Stomach (tissue), 8 donors: ENCODE measurements at regions not wholly inside any gene's neighbourhood (a gene's known extent, or its start where the extent isn't known, plus 50 kb on each side); places are given as distances from the start of the nearest gene placed in this dataset.

ENCODE experiments used
- DNase-seq, 2 donors: peaks; one replicate each; pipeline versions ENCODE4 v3.0.0 to v3.0.0-alpha.2; 2013 to 2019
- H3K27ac ChIP-seq, 5 donors: fragments of 200-600 bp in 4 of 5; sonication (generic) in 4 of 5; one replicate each; pipeline ENCODE4 v1.5.1; 2013 to 2019; ENCODE audit warnings: mild to moderate bottlenecking in 1 of 5, moderate library complexity in 1 of 5
- H3K27me3 ChIP-seq, 3 donors: fragments of 200-600 bp; sonication (generic); one replicate each; pipeline ENCODE4 v1.5.1; 2017 to 2019; ENCODE audit warnings: mixed run types in 1 of 3
- H3K36me3 ChIP-seq, 4 donors: fragments of 200-600 bp; sonication (generic); 1 replicate in 3 of 4; 2 replicates in 1 of 4; pipeline ENCODE4 v1.5.1; 2016 to 2019
- H3K4me1 ChIP-seq, 4 donors: fragments of 200-600 bp; sonication (generic); one replicate each; pipeline ENCODE4 v1.5.1; 2016 to 2019
- H3K4me3 ChIP-seq, 4 donors: fragments of 200-600 bp; sonication (generic) in 3 of 4; one replicate each; pipeline ENCODE4 v1.5.1; 2016 to 2019; ENCODE audit warnings: mild to moderate bottlenecking in 1 of 4
- H3K9me3 ChIP-seq, 4 donors: fragments of 200-600 bp; sonication (generic); one replicate each; pipeline ENCODE4 v1.5.1; 2016 to 2019
- CTCF ChIP-seq, 7 experiments: fragments of 450-650 bp in 4 of 7; fragments of 200-600 bp in 3 of 7; sonication (generic) in 3 of 7; IDR thresholded peaks; one replicate each; pipeline ENCODE4 v1.5.1; 2016 to 2019; ENCODE audit warnings: antibody characterized with exemption in 7 of 7, control low read depth in 2 of 7, mild to moderate bottlenecking in 1 of 7
- EP300 ChIP-seq: sonication (generic); formaldehyde crosslinking; IDR thresholded peaks from one replicate; pipeline ENCODE4 v1.6.1; 2017; ENCODE audit warnings: antibody characterized with exemption
- POLR2A ChIP-seq, 4 donors: fragments of 450-650 bp; IDR thresholded peaks; one replicate each; pipeline ENCODE4 v1.6.1; 2016; ENCODE audit warnings: antibody characterized with exemption in 4 of 4, control low read depth in 2 of 4, mild to moderate bottlenecking in 1 of 4, moderate library complexity in 1 of 4
- POLR2AphosphoS5 ChIP-seq, 3 donors: sonication (generic); formaldehyde crosslinking; IDR thresholded peaks; one replicate each; pipeline ENCODE4 v1.6.1; 2016; ENCODE audit warnings: antibody characterized with exemption in 3 of 3
- WGBS, 5 donors: extraction: QIAGEN DNeasy Blood & Tissue Kit in 3 of 5; methylation state at CpG; one replicate each; pipeline versions ENCODE4 v1.1.5 to v1.1.7; 2013 to 2018; 5-methylcytosine and 5-hydroxymethylcytosine counted together
- intact Hi-C: fragments of 100-400 bp; cut with DNase I; formaldehyde crosslinking; loops from one replicate; pipeline ENCODE4 v1.15.1; 2023; ENCODE audit warnings: low total_unique reads
- donor health status: healthy with polysubstance abuse.
- donor health status: Bipolar disorder and iron deficiency.
- donor health status: healthy.

- H3K9me3 ChIP-seq, result peaks cover 0 to 1% (median under 1%) of the 10 kb centered on the region in 4 donors
- no peak overlapping the region for H3K27ac ChIP-seq
These were observed 770.0 kb downstream of the MED13L start for GRCh38 chr12:115507560-115507889.

GRCh38 chr12:115506822-115507559 is 770.5 kb downstream of the MED13L start:
- Histone ChIP-seq H3K4me1 (peaks cover 0 to 4% (median 0%) of the 10 kb centered on the region in 4 donors), H3K36me3 (no peaks in the 10 kb centered on the region), H3K27ac (no peak overlapping the region), H3K9me3 (no peaks in the 10 kb centered on the region), H3K4me3 (no peak overlapping the region), H3K27me3 (no peaks in the 10 kb centered on the region)
- no peak for TF ChIP-seq POLR2A (IDR thresholded peaks at IDR 0.05)
- 60 to 85% (median 64%) methylated on average over 5 of the region's 5 CpGs for WGBS, 5 donors
- intact Hi-C loops, result no loop called here
- DNase-seq, result no peak

More at GRCh38 chr12:115507560-115507889, 770.0 kb downstream of the MED13L start:
- no peak for DNase-seq
- no peak for TF ChIP-seq EP300
- TF ChIP-seq POLR2A (IDR thresholded peaks at IDR 0.05), result no peak
- peaks cover 0 to 4% (median 0%) of the 10 kb centered on the region in 4 donors for H3K4me1 ChIP-seq
- no peak overlapping the region for H3K4me3 ChIP-seq
- WGBS, 5 donors, result 84 to 89% (median 87%) methylated on average over 5 of the region's 5 CpGs
- intact Hi-C loops, result no loop called here
- no peaks in the 10 kb centered on the region for H3K36me3 ChIP-seq
- no peaks in the 10 kb centered on the region for H3K27me3 ChIP-seq

GRCh38 chr12:115504306-115505290 is 772.9 kb downstream of the MED13L start:
- Histone ChIP-seq H3K9me3 (no peaks in the 10 kb centered on the region), H3K36me3 (no peaks in the 10 kb centered on the region), H3K4me1 (peaks cover 0 to 4% (median 0%) of the 10 kb centered on the region in 4 donors), H3K27me3 (no peaks in the 10 kb centered on the region), H3K4me3 (no peak overlapping the region), H3K27ac (peak overlapping the region in 1 of 5 donors; percentile 9)
- intact Hi-C loops, result no loop called here
- 59 to 80% (median 77%) methylated on average over 15 to 16 of the region's 16 CpGs for WGBS, 5 donors
- peak in 1 of 2 donors; percentile 47 for DNase-seq
- no peak for TF ChIP-seq POLR2A (IDR thresholded peaks at IDR 0.05)
- TF ChIP-seq CTCF (IDR thresholded peaks at IDR 0.05), result no peak
- TF ChIP-seq POLR2AphosphoS5 (IDR thresholded peaks at IDR 0.05), result no peak
- no peak for TF ChIP-seq EP300

DNA sequence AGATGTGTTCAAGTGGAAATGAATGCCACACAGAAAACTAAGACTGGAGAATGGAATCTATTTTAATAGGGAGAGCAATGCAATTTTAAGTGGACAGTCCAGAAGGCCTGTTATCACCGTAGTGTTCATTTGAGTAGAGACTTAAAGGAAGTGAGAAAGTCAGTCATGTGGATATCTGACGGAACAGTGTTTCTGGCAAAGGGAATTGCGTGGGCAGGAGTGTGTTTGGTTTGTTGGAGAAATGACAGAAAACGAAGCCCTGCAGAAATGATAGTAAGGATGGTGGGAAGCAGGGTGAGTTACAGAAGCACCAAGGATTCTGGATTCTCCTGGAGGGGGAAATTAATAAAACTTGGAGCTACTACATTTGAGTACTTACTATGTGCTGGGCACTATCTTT is 776.6 kb downstream of the MED13L start:
- intact Hi-C loops, result no loop called here
- Histone ChIP-seq H3K36me3 (no peaks in the 10 kb centered on the region), H3K4me3 (no peak overlapping the region), H3K27me3 (no peaks in the 10 kb centered on the region), H3K4me1 (no peaks in the 10 kb centered on the region), H3K27ac (no peak overlapping the region), H3K9me3 (no peaks in the 10 kb centered on the region)
- TF ChIP-seq POLR2AphosphoS5 (IDR thresholded peaks at IDR 0.05) (no peak), CTCF (IDR thresholded peaks at IDR 0.05) (no peak), EP300 (no peak)
- DNase-seq, result no peak
- WGBS, 5 donors, result 71 to 79% (median 78%) methylated on average over 4 of the region's 4 CpGs

DNA sequence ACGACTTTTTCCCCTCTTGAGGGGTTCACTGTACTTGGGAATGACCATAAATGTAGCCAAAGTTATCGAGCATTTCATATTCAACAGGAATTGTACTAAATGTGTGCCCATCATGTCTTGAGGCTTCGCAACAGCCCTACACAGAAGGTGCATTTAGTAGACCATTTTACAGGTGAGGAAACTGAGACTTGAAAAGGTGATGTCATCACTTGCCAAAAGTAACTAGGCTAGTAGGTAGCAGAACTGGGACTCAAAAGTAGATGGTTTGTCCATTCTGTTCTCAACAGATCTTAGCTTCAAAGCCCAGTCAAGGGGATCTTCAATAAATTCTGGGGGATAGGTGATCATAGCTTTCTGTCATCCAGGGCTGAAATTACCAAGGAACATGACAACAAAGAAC is 782.2 kb downstream of the MED13L start:
- no peak for DNase-seq
- intact Hi-C loops, result no loop called here
- H3K27ac ChIP-seq, result no peak overlapping the region
- H3K4me3 ChIP-seq, result no peak overlapping the region
- 86 to 94% (median 91%) methylated on average over 3 of the region's 3 CpGs for WGBS, 5 donors
- peaks cover 0 to 5% (median 0%) of the 10 kb centered on the region in 4 donors for H3K9me3 ChIP-seq
- H3K36me3 ChIP-seq, result no peaks in the 10 kb centered on the region
- no peak for TF ChIP-seq POLR2A (IDR thresholded peaks at IDR 0.05)
- TF ChIP-seq CTCF (IDR thresholded peaks at IDR 0.05), result no peak
- no peak for TF ChIP-seq POLR2AphosphoS5 (IDR thresholded peaks at IDR 0.05)
- TF ChIP-seq EP300, result no peak
- H3K4me1 ChIP-seq, result peaks cover 0 to 4% (median 0%) of the 10 kb centered on the region in 4 donors
- no peaks in the 10 kb centered on the region for H3K27me3 ChIP-seq
